22Rv1 (cell line): ENCODE measurements at regions not wholly inside any gene's neighbourhood (a gene's known extent, or its start where the extent isn't known, plus 50 kb on each side); places are given as distances from the start of the nearest gene placed in this dataset.

Experiments
- ZFX ChIP-seq: fragments of 450-650 bp; IDR thresholded peaks from 2 replicates; pipeline ENCODE4 v1.6.1; 2017; ENCODE audit warnings: antibody characterized with exemption, borderline replicate concordance
- TF ChIP-seq, protein P1 (sequence below): fragments of 450-650 bp; IDR thresholded peaks from 2 replicates; pipeline ENCODE4 v1.5.1; 2017; ENCODE audit warnings: mild to moderate bottlenecking

GRCh38 chr10:2641028-2641427 lies 426.3 kb upstream of the PFKP start:
- TF ChIP-seq, protein P1, sequence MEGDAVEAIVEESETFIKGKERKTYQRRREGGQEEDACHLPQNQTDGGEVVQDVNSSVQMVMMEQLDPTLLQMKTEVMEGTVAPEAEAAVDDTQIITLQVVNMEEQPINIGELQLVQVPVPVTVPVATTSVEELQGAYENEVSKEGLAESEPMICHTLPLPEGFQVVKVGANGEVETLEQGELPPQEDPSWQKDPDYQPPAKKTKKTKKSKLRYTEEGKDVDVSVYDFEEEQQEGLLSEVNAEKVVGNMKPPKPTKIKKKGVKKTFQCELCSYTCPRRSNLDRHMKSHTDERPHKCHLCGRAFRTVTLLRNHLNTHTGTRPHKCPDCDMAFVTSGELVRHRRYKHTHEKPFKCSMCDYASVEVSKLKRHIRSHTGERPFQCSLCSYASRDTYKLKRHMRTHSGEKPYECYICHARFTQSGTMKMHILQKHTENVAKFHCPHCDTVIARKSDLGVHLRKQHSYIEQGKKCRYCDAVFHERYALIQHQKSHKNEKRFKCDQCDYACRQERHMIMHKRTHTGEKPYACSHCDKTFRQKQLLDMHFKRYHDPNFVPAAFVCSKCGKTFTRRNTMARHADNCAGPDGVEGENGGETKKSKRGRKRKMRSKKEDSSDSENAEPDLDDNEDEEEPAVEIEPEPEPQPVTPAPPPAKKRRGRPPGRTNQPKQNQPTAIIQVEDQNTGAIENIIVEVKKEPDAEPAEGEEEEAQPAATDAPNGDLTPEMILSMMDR, result no peak
- no peak for TF ChIP-seq ZFX
